GM20431 (cell line): ENCODE measurements at regions not wholly inside any gene's neighbourhood (a gene's known extent, or its start where the extent isn't known, plus 50 kb on each side); places are given as distances from the start of the nearest gene placed in this dataset.

Experiments used
- in situ Hi-C: fragments of 300-500 bp; cut with MseI, MboI; formaldehyde crosslinking; loops from one replicate; pipeline ENCODE4 v1.15.0; 2020; ENCODE audit warnings: low sequenced_read_pairs; ENCODE audit not compliant: unreplicated experiment

- in situ Hi-C loops, result no loop called here
Measured at GRCh38 chr6:19465256-19465655, 371.9 kb upstream of the ID4 start.

- in situ Hi-C loops, result no loop called here
Measured at GRCh38 chr6:19465760-19466159, 371.4 kb upstream of the ID4 start.

DNA sequence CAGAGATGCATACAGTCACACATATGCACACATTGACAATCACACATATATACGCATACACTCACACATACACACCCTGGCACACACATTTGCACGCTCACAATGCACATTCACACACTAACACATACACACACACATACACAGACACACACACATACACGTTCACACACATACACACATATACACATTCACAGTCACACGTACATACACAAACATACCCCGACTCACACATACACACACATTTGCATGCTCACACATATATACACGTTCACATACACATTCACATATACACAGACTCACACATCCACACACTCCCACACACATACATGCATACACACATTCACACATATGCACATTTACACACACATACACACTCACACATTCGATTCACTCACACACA lies 366.8 kb upstream of the ID4 start:
- in situ Hi-C loops, result no loop called here

DNA sequence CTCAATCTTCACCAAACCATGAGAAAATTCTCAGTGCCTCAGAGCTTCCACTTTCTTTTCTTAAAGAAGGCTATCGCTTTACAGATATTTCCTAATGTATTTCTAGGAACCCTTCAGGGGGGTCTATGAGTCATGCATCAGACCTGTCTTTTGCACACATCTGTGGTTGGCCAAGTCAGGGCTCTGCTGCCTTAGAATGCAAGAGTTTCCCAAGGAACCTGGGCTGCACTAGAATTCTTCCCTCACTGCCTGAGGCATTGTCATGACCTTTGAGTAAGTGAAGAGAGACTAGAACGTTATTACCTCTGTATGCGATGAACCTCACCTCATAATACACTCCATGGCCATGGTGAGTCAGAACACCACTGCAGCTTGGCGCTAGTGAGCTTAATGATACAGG lies 365.0 kb upstream of the ID4 start:
- in situ Hi-C loops, result no loop called here

DNA sequence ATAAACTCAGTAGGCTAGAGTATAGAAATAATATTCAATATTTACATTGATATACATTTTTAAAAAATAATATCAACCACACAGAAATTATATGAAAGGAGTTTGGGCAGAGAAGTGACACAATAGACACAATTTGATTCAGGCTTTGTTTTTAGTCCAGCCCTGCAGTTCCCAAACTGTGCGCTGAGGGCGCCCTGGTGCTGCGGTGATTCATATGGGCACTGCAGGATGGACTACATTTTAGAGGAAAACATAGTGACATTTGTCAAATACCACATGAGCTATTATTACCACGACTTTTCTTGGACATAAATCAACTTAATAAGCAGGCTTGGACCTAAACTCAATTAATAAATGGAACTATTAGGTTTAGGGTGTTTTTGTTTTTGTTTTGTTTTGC lies 364.3 kb upstream of the ID4 start:
- in situ Hi-C loops, result no loop called here

DNA sequence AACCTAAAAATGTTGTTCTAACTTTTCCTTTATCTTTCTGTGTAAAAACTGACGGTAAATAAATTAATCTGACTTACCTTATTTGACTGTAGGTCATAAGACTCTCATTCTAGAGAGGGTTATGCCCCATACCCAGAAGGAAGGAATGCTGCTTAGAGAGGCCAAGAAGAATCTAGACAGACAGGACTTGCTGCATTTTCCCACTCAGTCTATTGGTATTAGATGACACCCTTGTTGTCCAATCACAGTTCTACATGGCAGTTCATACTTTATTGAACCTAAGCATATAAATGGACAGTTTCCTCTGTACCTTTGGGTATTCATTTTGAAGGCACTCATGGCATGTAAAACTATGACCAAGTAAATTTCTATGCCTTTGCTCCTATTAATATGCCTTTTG lies 359.6 kb upstream of the ID4 start:
- in situ Hi-C loops, result no loop called here

GRCh38 chr6:19478273-19478672 lies 358.9 kb upstream of the ID4 start:
- in situ Hi-C loops, result no loop called here

DNA sequence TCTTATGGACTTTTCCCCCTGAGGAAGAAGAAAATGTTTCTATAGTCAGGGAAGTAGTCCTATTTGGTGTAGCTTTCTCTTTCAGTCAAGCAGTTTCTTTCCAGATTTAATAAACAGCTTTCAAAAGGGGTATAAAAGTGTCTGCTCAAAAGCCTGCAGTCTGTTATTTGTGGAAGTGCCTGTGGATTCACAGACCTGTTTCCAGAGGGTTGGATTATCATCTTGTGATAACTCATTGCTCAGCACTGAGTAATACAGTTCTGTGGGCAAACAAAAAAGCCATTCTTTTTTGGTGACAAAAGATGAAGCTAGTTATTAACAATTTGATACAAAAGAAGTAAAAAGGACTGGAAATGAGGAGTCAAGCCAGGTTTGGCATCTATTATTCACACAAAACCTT lies 358.2 kb upstream of the ID4 start:
- in situ Hi-C loops, result no loop called here

DNA sequence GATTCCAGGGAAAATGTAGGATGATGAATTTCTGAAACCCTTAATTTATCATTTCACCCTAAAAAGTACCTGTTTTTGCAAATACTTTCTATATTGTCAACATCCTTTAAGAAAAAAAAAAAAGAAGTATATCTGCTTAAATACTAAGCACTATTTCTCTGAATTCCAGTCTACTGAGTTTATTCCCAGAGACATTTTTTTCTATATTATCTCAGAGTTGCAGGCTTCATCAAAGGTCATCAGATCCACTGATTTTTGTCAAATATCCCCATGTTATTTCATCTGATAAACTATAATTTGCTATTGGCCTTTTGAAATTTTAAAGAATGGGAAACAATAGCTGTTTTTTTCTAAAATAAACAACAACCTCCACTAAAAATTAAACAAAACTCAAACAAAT lies 357.6 kb upstream of the ID4 start:
- in situ Hi-C loops, result no loop called here

GRCh38 chr6:19492636-19493405 lies 344.3 kb upstream of the ID4 start:
- in situ Hi-C loops, result no loop called here

DNA sequence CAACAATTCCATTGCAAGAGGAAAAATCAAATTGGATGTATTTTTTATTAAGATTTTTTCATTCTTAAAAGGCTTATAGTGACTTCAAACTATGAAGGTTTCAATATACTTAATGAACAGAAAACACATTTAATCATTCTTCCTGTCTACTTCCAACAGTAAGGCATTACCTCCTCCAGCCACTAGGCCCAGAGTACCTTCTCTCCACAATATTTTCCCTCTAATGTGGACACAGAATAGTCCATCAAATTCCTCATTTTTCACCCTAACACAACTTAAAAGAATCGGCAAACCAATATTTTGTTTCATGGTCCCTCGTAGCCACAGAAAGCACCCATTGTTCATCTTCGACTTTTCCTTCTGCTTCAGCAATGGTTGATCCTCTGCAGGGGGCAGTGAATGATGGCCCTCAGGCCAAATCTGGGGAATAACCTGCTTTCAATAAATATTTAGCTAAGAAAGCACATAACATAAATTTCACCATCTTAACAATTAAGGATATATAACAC lies 335.4 kb upstream of the ID4 start:
- in situ Hi-C loops, result no loop called here

DNA sequence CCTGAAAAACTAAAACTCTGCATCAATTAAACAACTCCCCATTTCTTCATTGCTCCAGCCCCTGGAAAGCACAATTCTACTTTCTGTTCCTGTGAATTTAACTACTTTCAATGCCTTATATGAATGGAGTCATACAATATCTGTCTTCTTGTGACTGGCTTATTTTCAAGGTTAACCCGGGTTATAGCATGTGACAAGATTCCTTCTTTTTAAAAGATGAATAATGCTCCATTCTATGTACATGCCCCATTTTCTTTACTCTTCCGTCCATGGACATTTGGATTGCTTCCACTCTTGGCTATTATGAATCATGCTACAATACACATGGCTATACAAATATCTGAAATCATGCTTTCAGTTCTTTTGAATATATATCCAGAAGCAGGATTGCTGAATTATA lies 334.9 kb upstream of the ID4 start:
- in situ Hi-C loops, result no loop called here

- in situ Hi-C loops, result no loop called here
Measured at GRCh38 chr6:19515939-19516338, 321.2 kb upstream of the ID4 start.

DNA sequence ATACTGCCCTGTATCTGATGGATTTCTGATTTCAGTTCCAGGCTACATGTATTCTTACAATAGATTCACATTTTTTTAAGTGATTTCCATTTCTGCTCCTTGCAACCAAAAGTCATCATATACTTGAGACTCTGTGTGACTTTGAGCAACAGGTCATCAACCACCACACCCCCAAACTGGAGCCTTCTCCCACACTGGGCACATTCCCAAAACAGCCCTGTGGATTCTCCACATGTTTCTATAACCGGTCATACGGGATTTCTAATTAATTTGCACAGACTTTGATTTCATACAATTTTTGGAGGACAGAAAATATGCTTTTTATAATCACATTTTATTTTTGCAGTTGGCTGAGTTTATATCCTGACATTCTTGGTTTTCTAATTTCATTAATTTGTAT lies 317.2 kb upstream of the ID4 start:
- in situ Hi-C loops, result no loop called here

GRCh38 chr6:19524366-19525186 lies 312.6 kb upstream of the ID4 start:
- in situ Hi-C loops, result no loop called here

GRCh38 chr6:19525673-19526072 lies 311.5 kb upstream of the ID4 start:
- in situ Hi-C loops, result no loop called here

DNA sequence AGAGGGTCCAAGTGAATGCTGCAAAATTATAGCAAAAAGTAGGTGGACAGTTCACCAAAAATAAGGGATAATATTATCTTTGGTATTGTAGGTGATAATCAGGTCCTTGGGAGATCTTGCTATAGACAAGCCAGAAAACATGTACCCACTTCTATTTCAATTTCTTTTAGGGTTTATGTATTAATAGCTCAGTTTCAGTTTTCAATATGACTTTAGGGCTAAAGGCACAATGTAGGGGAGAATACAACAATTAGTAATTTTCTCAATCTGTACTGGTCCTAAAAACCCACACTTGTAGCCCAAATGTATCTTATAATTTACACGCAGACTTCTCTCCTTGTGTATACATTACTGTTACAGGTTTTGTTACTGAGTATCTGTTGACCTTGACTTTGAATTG lies 307.0 kb upstream of the ID4 start:
- in situ Hi-C loops, result no loop called here

- in situ Hi-C loops, result no loop called here
Measured at GRCh38 chr6:19535351-19535750, 301.8 kb upstream of the ID4 start.

GRCh38 chr6:19536838-19537237 lies 300.3 kb upstream of the ID4 start:
- in situ Hi-C loops, result no loop called here

DNA sequence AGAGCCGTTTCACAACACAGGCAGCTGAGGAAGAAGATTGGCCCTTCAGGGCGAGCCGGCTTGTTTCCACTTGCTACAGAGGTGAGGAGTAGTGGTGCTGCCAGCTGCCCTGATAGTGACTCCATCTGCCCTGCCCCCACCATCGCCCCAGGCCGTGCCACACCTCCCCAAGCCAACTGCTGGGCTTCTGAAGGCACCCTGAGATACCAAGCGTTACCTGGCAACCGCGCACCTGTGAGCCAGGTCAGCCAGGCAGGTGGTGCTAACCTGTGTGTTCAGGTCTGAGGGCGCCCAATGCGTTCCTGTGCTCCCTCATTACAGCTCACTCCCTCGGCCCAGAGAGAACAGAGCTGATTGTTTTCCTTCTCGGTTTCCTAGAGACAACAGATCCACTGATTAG lies 299.1 kb upstream of the ID4 start:
- in situ Hi-C loops, result no loop called here

DNA sequence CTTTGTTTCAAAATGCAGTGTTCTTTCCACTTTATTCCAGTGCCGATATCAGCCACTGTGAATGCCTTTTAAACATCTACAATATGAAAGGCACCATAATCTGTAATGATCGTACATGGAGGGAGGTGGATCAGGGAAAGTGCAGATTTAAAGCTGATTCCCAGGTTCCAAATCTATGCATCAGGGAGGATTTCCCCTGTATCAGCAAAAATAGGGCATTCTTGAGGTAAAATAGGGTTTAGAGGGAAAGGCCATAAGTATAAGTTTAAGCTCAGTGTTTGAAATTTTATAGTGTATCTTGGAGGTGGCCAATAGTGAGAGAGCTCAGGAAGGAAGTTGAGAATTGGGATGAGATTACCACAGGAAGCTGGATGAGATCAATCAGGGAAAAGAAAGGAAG lies 289.7 kb upstream of the ID4 start:
- in situ Hi-C loops, result no loop called here
